Astrocyte (in vitro differentiated cells and primary cell): ENCODE measurements at regions not wholly inside any gene's neighbourhood (a gene's known extent, or its start where the extent isn't known, plus 50 kb on each side); places are given as distances from the start of the nearest gene placed in this dataset.

Source experiments
- DNase-seq: peaks from one replicate; pipeline ENCODE4 v3.0.0-alpha.2; 2010; ENCODE audit warnings: low read depth
- FAIRE-seq: peaks from 2 replicates; lab custom pipeline; 2011; peaks lifted over from hg19 to GRCh38; lab: Jason Lieb, UNC
- H2AFZ ChIP-seq: 2 replicates; pipeline ENCODE4 v1.6.0; 2012; ENCODE audit warnings: low read depth, low read length, inconsistent platforms
- H3K27ac ChIP-seq: 2 replicates; pipeline ENCODE4 v1.5.1; 2011; ENCODE audit warnings: low read depth, low read length, inconsistent platforms
- H3K27me3 ChIP-seq: 2 replicates; pipeline ENCODE4 v1.6.0; 2011; ENCODE audit warnings: low read length, inconsistent platforms; ENCODE audit not compliant: insufficient read depth
- H3K36me3 ChIP-seq: 2 replicates; pipeline ENCODE4 v1.5.1; 2011; ENCODE audit warnings: low read length, inconsistent platforms; ENCODE audit not compliant: insufficient read depth
- H3K4me1 ChIP-seq: 2 replicates; pipeline ENCODE4 v1.5.1; 2011; ENCODE audit warnings: low read length, inconsistent platforms; ENCODE audit not compliant: insufficient read depth
- H3K4me2 ChIP-seq: 2 replicates; pipeline ENCODE4 v1.6.0; 2012; ENCODE audit warnings: low read length, inconsistent platforms
- H3K4me3 ChIP-seq: 2 replicates; pipeline ENCODE4 v1.5.1; 2011; ENCODE audit warnings: low read depth, mild to moderate bottlenecking, low read length, inconsistent platforms; ENCODE audit not compliant: insufficient read depth
- H3K79me2 ChIP-seq: 2 replicates; pipeline ENCODE4 v1.6.0; 2012; ENCODE audit warnings: mild to moderate bottlenecking, low read length, inconsistent platforms; ENCODE audit not compliant: insufficient read depth
- H3K9ac ChIP-seq: 2 replicates; pipeline ENCODE4 v1.6.0; 2012; ENCODE audit warnings: mild to moderate bottlenecking, low read length, inconsistent platforms
- H3K9me3 ChIP-seq: 2 replicates; pipeline ENCODE4 v1.5.1; 2012; ENCODE audit warnings: low read depth, mild to moderate bottlenecking, low read length, inconsistent platforms; ENCODE audit not compliant: insufficient read depth
- H4K20me1 ChIP-seq: 2 replicates; pipeline ENCODE4 v1.6.0; 2012; ENCODE audit warnings: low read length, inconsistent platforms; ENCODE audit not compliant: insufficient read depth
- H3K27ac Mint-ChIP-seq: one replicate; pipeline ENCODE4 v1.8.0; 2021; ENCODE audit warnings: mild to moderate bottlenecking, mixed read lengths; ENCODE audit not compliant: unreplicated experiment
- H3K27me3 Mint-ChIP-seq: one replicate; pipeline ENCODE4 v1.8.0; 2021; ENCODE audit warnings: low read depth, mixed read lengths; ENCODE audit not compliant: unreplicated experiment
- H3K36me3 Mint-ChIP-seq: one replicate; pipeline ENCODE4 v1.8.0; 2021; ENCODE audit warnings: low read depth, mixed read lengths; ENCODE audit not compliant: unreplicated experiment
- H3K4me1 Mint-ChIP-seq: one replicate; pipeline ENCODE4 v1.8.0; 2021; ENCODE audit warnings: low read depth, mixed read lengths; ENCODE audit not compliant: unreplicated experiment
- H3K4me3 Mint-ChIP-seq: one replicate; pipeline ENCODE4 v1.8.0; 2021; ENCODE audit warnings: mild to moderate bottlenecking, moderate library complexity, mixed read lengths; ENCODE audit not compliant: unreplicated experiment
- H3K9me3 Mint-ChIP-seq: one replicate; pipeline ENCODE4 v1.8.0; 2021; ENCODE audit warnings: mild to moderate bottlenecking, mixed read lengths; ENCODE audit not compliant: unreplicated experiment
- EZH2 ChIP-seq: IDR thresholded peaks from 2 replicates; pipeline ENCODE4 v1.6.1; 2012; ENCODE audit warnings: mild to moderate bottlenecking, low read length, inconsistent platforms; ENCODE audit not compliant: insufficient read depth
- TF ChIP-seq, protein P1 (sequence below): IDR thresholded peaks from 2 replicates; pipeline ENCODE4 v1.5.1; 2011; ENCODE audit warnings: low read depth, mild to moderate bottlenecking, inconsistent platforms, low read length, moderate library complexity; ENCODE audit not compliant: insufficient read depth

DNA sequence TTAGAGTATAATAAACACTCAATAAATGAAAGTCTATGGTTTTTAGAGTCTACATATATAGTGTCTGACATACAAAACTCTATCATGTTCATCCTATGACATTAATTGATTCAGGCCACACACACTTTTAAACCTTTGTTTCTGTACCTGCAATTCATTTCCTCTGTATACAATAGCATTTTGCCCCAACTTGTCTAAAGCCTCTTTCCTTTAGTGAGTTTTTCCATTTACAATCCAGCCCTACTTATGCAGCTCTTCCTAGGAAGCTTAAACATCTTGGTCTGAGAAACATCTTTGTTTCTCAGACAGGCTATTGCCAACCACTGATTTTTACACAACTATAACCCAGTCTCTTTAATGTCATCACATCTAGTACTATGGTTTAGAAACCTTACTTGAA lies 214.7 kb upstream of the SLC16A7 start:
- Mint-ChIP-seq H3K27me3 (no peaks in the 10 kb centered on the region), H3K4me3 (no peak overlapping the region), H3K27ac (no peak overlapping the region), H3K9me3 (no peaks in the 10 kb centered on the region), H3K4me1 (no peaks in the 10 kb centered on the region), H3K36me3 (no peaks in the 10 kb centered on the region)
- Histone ChIP-seq H3K9ac (no peak overlapping the region), H3K4me3 (no peak overlapping the region), H3K27me3 (no peaks in the 10 kb centered on the region), H3K79me2 (no peaks in the 10 kb centered on the region), H3K36me3 (no peaks in the 10 kb centered on the region), H4K20me1 (no peaks in the 10 kb centered on the region), H3K9me3 (no peaks in the 10 kb centered on the region), H3K4me1 (no peaks in the 10 kb centered on the region), H2AFZ (no peak overlapping the region), H3K4me2 (no peak overlapping the region), H3K27ac (no peak overlapping the region)
- DNase-seq, result no peak
- FAIRE-seq, result no peak
- TF ChIP-seq, protein P1, sequence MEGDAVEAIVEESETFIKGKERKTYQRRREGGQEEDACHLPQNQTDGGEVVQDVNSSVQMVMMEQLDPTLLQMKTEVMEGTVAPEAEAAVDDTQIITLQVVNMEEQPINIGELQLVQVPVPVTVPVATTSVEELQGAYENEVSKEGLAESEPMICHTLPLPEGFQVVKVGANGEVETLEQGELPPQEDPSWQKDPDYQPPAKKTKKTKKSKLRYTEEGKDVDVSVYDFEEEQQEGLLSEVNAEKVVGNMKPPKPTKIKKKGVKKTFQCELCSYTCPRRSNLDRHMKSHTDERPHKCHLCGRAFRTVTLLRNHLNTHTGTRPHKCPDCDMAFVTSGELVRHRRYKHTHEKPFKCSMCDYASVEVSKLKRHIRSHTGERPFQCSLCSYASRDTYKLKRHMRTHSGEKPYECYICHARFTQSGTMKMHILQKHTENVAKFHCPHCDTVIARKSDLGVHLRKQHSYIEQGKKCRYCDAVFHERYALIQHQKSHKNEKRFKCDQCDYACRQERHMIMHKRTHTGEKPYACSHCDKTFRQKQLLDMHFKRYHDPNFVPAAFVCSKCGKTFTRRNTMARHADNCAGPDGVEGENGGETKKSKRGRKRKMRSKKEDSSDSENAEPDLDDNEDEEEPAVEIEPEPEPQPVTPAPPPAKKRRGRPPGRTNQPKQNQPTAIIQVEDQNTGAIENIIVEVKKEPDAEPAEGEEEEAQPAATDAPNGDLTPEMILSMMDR, result no peak
- TF ChIP-seq EZH2, result no peak

DNA sequence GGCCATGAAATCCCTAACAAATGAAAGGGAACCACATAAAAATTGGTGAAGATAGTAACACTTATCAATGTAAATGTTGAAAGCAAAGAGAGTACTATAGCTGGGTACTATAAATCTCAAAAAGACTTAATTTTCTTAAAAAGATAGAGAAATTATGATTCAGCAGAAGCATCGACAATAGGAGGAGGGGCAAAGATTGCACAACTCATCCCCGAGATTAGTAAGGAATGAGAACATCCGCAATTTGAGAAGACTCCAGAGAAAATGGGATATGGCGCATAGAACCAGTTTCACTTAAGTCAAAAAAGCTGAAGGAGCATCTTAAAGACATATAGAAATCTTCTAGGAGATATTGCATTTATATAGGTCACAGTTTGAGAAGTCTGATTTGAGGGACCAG lies 220.2 kb upstream of the SLC16A7 start:
- H3K4me1 Mint-ChIP-seq, result no peaks in the 10 kb centered on the region
- H3K4me3 ChIP-seq, result no peak overlapping the region
- H3K9ac ChIP-seq, result no peak overlapping the region
- FAIRE-seq, result no peak
- no peaks in the 10 kb centered on the region for H3K27me3 Mint-ChIP-seq
- no peak overlapping the region for H3K4me3 Mint-ChIP-seq
- H3K9me3 ChIP-seq, result no peaks in the 10 kb centered on the region
- no peak overlapping the region for H2AFZ ChIP-seq
- H3K36me3 Mint-ChIP-seq, result no peaks in the 10 kb centered on the region
- H4K20me1 ChIP-seq, result no peaks in the 10 kb centered on the region
- no peak overlapping the region for H3K27ac ChIP-seq
- H3K9me3 Mint-ChIP-seq, result no peaks in the 10 kb centered on the region
- no peak for DNase-seq
- no peaks in the 10 kb centered on the region for H3K4me1 ChIP-seq
- H3K27me3 ChIP-seq, result no peaks in the 10 kb centered on the region
- H3K79me2 ChIP-seq, result no peaks in the 10 kb centered on the region
- H3K27ac Mint-ChIP-seq, result no peak overlapping the region
- no peaks in the 10 kb centered on the region for H3K36me3 ChIP-seq
- TF ChIP-seq, protein P1, result no peak
- no peak for TF ChIP-seq EZH2
- H3K4me2 ChIP-seq, result no peak overlapping the region

DNA sequence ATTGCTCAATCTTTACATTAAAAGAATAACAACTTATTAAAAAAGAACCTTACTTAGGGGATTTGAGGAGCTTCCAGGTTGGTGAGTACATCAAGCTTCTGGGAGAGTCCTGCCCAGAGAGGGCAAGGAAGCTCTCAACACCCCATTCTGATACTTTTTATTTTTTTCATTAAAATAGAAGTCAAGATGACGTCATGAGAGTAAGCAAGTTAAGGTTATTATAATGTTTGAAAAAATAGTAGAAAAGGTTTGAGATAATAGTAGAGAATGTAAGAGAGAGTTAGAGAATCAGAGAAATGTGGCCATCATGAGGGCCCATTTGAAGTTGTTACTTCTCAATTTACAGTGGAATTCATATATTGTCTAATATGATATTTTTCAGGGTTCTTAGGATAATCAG lies 221.0 kb upstream of the SLC16A7 start:
- no peaks in the 10 kb centered on the region for H3K36me3 ChIP-seq
- no peak overlapping the region for H3K9ac ChIP-seq
- no peaks in the 10 kb centered on the region for H3K27me3 ChIP-seq
- H3K27me3 Mint-ChIP-seq, result no peaks in the 10 kb centered on the region
- no peaks in the 10 kb centered on the region for H3K36me3 Mint-ChIP-seq
- H3K9me3 ChIP-seq, result no peaks in the 10 kb centered on the region
- no peak overlapping the region for H2AFZ ChIP-seq
- H3K4me3 ChIP-seq, result no peak overlapping the region
- no peaks in the 10 kb centered on the region for H4K20me1 ChIP-seq
- FAIRE-seq (no peak), DNase-seq (no peak)
- no peak overlapping the region for H3K27ac ChIP-seq
- H3K9me3 Mint-ChIP-seq, result no peaks in the 10 kb centered on the region
- no peaks in the 10 kb centered on the region for H3K79me2 ChIP-seq
- no peak overlapping the region for H3K27ac Mint-ChIP-seq
- TF ChIP-seq, protein P1, result no peak
- no peak for TF ChIP-seq EZH2
- H3K4me1 ChIP-seq, result no peaks in the 10 kb centered on the region
- H3K4me1 Mint-ChIP-seq, result no peaks in the 10 kb centered on the region
- H3K4me2 ChIP-seq, result no peak overlapping the region
- H3K4me3 Mint-ChIP-seq, result no peak overlapping the region
